Cardiac septum (tissue), 1 donor: ENCODE measurements at regions not wholly inside any gene's neighbourhood (a gene's known extent, or its start where the extent isn't known, plus 50 kb on each side); places are given as distances from the start of the nearest gene placed in this dataset.

ENCODE experiments used
- DNase-seq: peaks from one replicate; pipeline ENCODE4 v3.0.0-alpha.2; 2020; ENCODE audit warnings: low spot score
- intact Hi-C: fragments of 100-400 bp; cut with DNase I; formaldehyde crosslinking; loops from one replicate; pipeline ENCODE4 v1.14.0; 2022
- donor health status: DM: no; HTN: no; CAD: no.

DNA sequence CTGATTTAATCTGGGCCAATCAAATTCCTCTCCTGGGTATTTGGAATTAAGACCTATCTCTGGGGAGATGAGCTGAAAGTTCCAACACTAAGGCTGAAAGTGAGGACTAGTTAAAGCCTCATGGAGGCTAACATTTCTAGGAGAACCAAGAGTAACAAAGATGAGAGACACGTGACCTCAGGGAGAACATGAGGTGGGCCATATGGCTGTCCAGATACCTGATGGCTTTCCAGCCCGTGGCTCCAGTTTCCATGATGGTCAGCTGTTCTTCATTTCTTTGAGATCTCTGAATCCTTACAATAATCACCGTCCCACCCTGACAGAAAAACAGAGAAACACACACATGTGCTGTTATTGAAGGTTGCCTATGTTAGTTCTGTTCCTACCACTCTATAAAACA lies 66.1 kb downstream of the LEPR start:
- intact Hi-C loops: no loop called here
- DNase-seq: no peak

GRCh38 chr1:65489481-65489880 lies 69.0 kb downstream of the LEPR start:
- no peak for DNase-seq
- intact Hi-C loops: no loop called here

- DNase-seq: no peak
- intact Hi-C loops: no loop called here
Measured at GRCh38 chr1:65490231-65491009, 70.0 kb downstream of the LEPR start.

GRCh38 chr1:65491472-65491871 lies 71.0 kb downstream of the LEPR start:
- intact Hi-C loops: no loop called here
- DNase-seq: no peak

DNA sequence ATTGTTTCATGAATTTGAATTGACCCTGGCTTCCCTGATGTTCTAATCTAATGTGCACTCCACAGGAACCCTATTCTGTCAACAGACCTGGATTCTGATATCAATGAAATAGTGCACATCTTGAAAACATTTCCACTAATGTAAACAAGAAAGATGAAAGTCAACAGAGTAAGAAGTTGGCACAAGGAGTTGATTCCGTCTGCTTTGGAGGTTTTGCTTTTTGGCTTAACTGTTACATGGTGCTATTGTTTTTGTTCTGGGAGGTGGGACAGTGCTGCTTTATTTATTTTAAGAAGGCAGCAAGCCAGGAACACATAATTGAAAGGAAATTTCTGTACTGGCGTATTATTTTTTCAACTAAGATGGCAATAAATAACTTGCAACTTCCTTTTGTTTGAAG lies 73.3 kb downstream of the LEPR start:
- intact Hi-C loops: no loop called here
- no peak for DNase-seq

DNA sequence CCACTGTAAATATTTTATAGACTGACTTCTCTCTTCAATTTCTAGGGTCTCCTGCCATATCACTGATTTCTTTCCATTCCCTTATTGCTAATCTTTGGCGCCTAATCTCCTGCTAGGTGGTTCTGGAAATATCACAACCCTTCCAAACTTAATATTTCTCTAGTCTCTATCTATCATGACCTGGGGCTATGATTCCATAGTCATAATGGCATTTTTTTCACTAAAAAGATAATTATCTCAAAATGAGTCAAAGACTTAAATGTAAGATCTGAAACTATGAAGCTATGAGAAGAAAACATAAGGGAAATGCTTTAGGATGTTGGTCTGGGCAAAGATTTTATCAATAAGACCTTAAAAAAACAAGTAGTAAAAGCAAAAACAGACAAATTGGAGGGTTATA lies 74.2 kb downstream of the LEPR start:
- DNase-seq: no peak
- intact Hi-C loops: no loop called here

GRCh38 chr1:65495137-65495536 lies 74.7 kb downstream of the LEPR start:
- intact Hi-C loops: no loop called here
- no peak for DNase-seq

- DNase-seq: no peak
- intact Hi-C loops: no loop called here
Measured at GRCh38 chr1:65497256-65497830, 76.9 kb downstream of the LEPR start.

GRCh38 chr1:65503427-65503826 lies 83.0 kb downstream of the LEPR start:
- intact Hi-C loops: no loop called here
- DNase-seq: no peak

GRCh38 chr1:65504263-65504662 lies 83.8 kb downstream of the LEPR start:
- no peak for DNase-seq
- intact Hi-C loops: no loop called here

DNA sequence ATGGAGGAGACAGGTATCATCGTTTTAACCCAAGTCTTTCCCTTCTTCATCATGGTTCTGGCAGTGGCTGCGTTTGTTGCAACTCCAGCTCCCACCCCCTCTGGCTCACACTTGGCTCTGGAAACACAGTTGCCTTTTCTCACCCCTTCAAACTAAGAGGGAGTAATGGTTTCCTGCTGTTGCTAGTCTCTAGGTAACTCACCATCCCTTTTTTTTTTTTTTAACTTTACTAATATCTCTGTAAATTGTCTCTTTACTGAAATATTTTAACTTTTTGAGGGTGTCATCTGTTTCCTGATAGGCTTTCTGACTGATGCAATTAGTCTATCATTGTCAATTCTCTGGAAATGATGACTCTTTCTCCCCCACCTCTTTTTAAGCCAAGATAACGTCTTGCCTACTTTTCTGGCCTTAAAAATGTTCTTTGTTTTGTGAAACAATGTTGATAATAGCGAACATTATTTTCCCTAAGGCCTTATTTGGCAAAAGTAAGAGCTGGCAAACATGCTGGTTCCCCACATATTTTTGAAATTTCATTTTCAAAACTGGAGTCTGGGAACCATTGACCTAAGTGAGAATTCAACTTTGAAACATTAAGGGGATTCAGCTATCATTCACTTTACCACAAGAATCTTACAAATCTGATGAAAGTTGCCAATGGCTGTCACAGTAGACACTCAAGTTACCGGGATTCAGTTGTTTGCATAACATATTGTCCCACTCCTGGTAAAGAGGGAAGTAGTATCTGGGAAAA lies 85.3 kb downstream of the LEPR start:
- DNase-seq: no peak
- intact Hi-C loops: no loop called here

- DNase-seq: no peak
- intact Hi-C loops: no loop called here
Measured at GRCh38 chr1:65508051-65508450, 87.6 kb downstream of the LEPR start.

GRCh38 chr1:65509912-65510680 lies 89.6 kb downstream of the LEPR start:
- DNase-seq: no peak
- intact Hi-C loops: no loop called here

DNA sequence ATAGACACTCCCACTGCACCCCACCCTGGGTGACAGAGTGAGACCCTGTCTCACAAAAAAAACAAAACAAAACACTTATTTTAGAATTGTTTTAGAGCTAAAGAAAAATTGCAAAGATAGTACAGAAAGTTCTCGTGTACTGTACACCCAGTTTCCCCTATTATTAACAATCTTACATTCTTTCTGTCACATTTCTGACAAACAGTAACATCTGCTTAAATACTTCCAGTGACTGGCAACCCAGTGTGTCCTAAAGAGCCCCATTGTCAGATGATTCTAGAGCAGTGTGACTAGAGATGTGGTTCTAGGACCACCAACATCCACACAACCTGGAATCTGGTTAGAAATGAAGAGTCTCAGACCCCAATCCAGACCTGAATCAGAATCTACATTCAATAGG lies 90.5 kb downstream of the LEPR start:
- no peak for DNase-seq
- intact Hi-C loops: no loop called here

DNA sequence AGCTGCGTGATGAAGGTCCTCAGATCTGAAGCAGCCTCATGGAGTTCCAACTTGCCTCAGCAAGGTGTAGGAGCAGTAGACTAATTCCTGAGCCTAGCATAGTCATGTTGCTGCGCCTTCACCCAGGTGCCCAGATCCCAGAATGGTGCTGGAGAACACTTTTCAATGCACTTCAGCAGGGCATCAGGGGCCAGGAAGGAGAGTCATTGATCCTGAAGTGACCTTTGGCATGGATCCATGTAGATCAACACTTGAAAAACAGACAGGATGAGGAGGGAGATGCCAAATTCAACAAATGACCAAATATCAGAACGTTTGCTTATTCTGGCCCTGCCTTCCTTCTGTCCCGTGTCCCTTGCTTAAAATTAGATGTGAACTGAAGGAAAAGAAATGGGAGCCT lies 91.9 kb downstream of the LEPR start:
- DNase-seq: no peak
- intact Hi-C loops: no loop called here

GRCh38 chr1:65512967-65513780 lies 92.7 kb downstream of the LEPR start:
- no peak for DNase-seq
- intact Hi-C loops: no loop called here

- no peak for DNase-seq
- intact Hi-C loops: no loop called here
Measured at GRCh38 chr1:65514041-65514440, 93.6 kb downstream of the LEPR start.

DNA sequence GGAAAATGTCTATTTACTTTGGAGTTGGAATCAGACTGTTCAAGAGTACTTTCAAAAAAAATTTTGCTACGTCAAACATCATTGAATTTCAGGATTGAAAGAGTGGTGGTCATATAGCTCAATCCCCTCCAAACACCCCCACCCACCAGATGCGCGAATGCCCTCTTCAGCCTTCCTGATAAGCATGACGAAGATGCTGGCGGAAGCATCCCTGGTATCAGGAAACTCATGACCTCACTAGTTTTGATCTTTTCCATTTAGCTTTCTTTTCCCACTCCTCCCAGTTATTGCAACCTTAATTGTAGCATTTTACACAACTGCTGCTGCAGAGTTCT lies 104.4 kb downstream of the LEPR start:
- intact Hi-C loops: no loop called here

DNA sequence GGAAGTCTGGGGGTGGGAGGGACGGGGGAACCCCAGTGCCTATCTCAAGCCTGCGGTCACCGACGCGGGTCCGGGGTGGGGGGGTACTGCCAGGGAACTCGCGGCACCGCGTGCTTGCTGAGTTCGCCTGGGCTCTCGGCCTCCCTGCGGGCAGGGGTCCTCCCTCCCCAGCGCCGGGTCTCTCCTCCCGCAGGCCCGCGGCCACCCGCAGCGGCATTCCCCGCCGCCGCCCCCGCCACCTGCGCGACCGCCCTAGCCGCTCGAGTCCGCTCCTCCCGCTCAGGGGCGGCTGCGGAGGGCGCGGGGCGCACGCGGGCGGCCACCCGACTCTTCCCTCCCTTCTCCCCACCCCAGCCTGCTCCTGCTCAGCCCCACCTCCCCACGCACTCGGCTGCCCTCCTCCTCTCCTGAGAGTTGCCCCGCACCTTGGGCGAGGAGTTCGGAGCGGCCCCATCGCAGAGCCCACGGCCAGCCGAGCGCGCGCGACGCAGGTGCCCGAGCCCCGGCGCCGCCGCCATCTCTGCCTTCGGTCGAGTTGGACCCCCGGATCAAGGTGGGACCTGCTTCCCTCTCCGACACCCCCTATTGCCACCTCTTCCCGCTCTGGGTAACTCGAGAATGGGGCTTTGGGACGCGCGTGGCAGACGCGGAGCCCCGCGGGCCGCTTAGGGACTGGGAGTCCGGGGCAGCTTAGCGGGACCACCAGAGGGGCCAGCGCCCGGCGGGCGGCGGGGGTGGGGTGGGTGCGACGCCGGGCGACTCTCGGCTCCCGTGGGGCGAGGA lies 105.0 kb downstream of the LEPR start:
- no peak for DNase-seq
- intact Hi-C loops: no loop called here

More for the DNA sequence above, 104.4 kb downstream of the LEPR start:
- no peak for DNase-seq
